Common myeloid progenitor, CD34-positive (primary cell): ENCODE measurements at regions not wholly inside any gene's neighbourhood (a gene's known extent, or its start where the extent isn't known, plus 50 kb on each side); places are given as distances from the start of the nearest gene placed in this dataset.

ENCODE experiments used
- CTCF ChIA-PET: fragments of 350-600 bp; sonication (Branson Sonifier 250); formaldehyde crosslinking; loops from one replicate; lab custom pipeline; 2021; ENCODE audit warnings: antibody characterized with exemption; lab: Charles Lee
- POLR2A ChIA-PET: fragments of 350-600 bp; sonication (Branson Sonifier 250); formaldehyde crosslinking; loops from one replicate; lab custom pipeline; 2021; ENCODE audit warnings: antibody characterized with exemption; lab: Charles Lee
- DNase-seq, 3 donors: peaks; one replicate each; pipeline versions ENCODE4 v3.0.0 to v3.0.0-alpha.2; 2013
- H3K27ac ChIP-seq, 2 experiments: 1 replicate in 1 of 2; 2 replicates in 1 of 2; pipeline ENCODE4 v1.7.0; 2013; ENCODE audit warnings: inconsistent platforms in 2 of 2, low read length in 2 of 2, mild to moderate bottlenecking in 2 of 2, low read depth in 1 of 2, moderate library complexity in 1 of 2; ENCODE audit not compliant: severe bottlenecking in 2 of 2, insufficient read depth in 1 of 2, poor library complexity in 1 of 2
- H3K27me3 ChIP-seq, 5 experiments: replicated peaks in 2 of 5; 1 replicate in 3 of 5; 2 replicates in 2 of 5; pipeline versions ENCODE4 v1.6.1 to v1.7.0; 2013; ENCODE audit warnings: low read length in 4 of 5, mild to moderate bottlenecking in 2 of 5, moderate library complexity in 2 of 5, inconsistent platforms in 1 of 5; ENCODE audit not compliant: insufficient read depth in 5 of 5, control insufficient read depth in 4 of 5
- H3K36me3 ChIP-seq, 4 experiments: 1 replicate in 2 of 4; 2 replicates in 2 of 4; pipeline versions ENCODE4 v1.6.1 to v1.7.0; 2013; ENCODE audit warnings: low read length in 3 of 4, control low read depth in 1 of 4, mild to moderate bottlenecking in 1 of 4; ENCODE audit not compliant: control insufficient read depth in 4 of 4, insufficient read depth in 4 of 4
- H3K4me1 ChIP-seq, 4 experiments: 1 replicate in 3 of 4; 2 replicates in 1 of 4; pipeline versions ENCODE4 v1.6.1 to v1.7.1; 2013; ENCODE audit warnings: low read length in 3 of 4, mild to moderate bottlenecking in 3 of 4, control low read depth in 1 of 4, inconsistent platforms in 1 of 4, moderate library complexity in 1 of 4; ENCODE audit not compliant: control insufficient read depth in 4 of 4, insufficient read depth in 4 of 4; ENCODE audit errors: control extremely low read depth in 1 of 4
- H3K4me3 ChIP-seq, 7 experiments: 1 replicate in 4 of 7; 2 replicates in 3 of 7; pipeline versions ENCODE4 v1.5.1 to v1.7.0; 2013; ENCODE audit warnings: mild to moderate bottlenecking in 7 of 7, low read length in 6 of 7, moderate library complexity in 6 of 7, inconsistent platforms in 2 of 7, low read depth in 2 of 7, control low read depth in 1 of 7; ENCODE audit not compliant: insufficient read depth in 4 of 7, control insufficient read depth in 1 of 7; ENCODE audit errors: extremely low read depth in 1 of 7
- H3K9me3 ChIP-seq, 5 experiments: 1 replicate in 4 of 5; 2 replicates in 1 of 5; pipeline versions ENCODE4 v1.6.1 to v1.7.1; 2013; ENCODE audit warnings: low read length in 4 of 5, mild to moderate bottlenecking in 2 of 5, inconsistent platforms in 1 of 5, low read depth in 1 of 5, moderate library complexity in 1 of 5; ENCODE audit not compliant: control insufficient read depth in 4 of 5, insufficient read depth in 2 of 5; ENCODE audit errors: control extremely low read depth in 1 of 5
- WGBS: methylation state at CpG from one replicate; pipeline ENCODE4 v1.1.5; 2013; ENCODE audit not compliant: insufficient coverage; 5-methylcytosine and 5-hydroxymethylcytosine counted together

- Histone ChIP-seq H3K36me3 (no peaks in the 10 kb centered on the region), H3K4me1 (no peaks in the 10 kb centered on the region), H3K27me3 (no peaks in the 10 kb centered on the region), H3K27ac (no peak overlapping the region), H3K4me3 (no peak overlapping the region), H3K9me3 (no peaks in the 10 kb centered on the region)
- POLR2A ChIA-PET = no interaction called here
- CTCF ChIA-PET = interaction anchor here (1.4 kb wide), 1 partner anchor 11 kb away, joined by 6 read pairs; no protein-coding TSS in a partner anchor
- no peak for DNase-seq
- no CpG with 5 or more reads among the region's 2 CpGs for WGBS
These were observed 75.7 kb downstream of the ZC3H11B start for GRCh38 chr1:219537223-219537631.

- no peak for DNase-seq
- ChIA-PET POLR2A (no interaction called here), CTCF (interaction anchor here (0.6 kb wide), 1 partner anchor 92 kb away, joined by 3 read pairs; no protein-coding TSS in a partner anchor)
- Histone ChIP-seq H3K4me3 (no peak overlapping the region), H3K27ac (no peak overlapping the region), H3K27me3 (no peaks in the 10 kb centered on the region), H3K36me3 (no peaks in the 10 kb centered on the region), H3K9me3 (no peaks in the 10 kb centered on the region), H3K4me1 (no peaks in the 10 kb centered on the region)
- WGBS = 78% methylated on average over 1 of the region's 4 CpGs
These were observed 76.9 kb downstream of the ZC3H11B start for GRCh38 chr1:219536038-219536437.

GRCh38 chr1:219534991-219535390 lies 77.9 kb downstream of the ZC3H11B start:
- ChIA-PET CTCF (no interaction called here), POLR2A (no interaction called here)
- WGBS = 100% methylated on average over 1 of the region's 1 CpG

GRCh38 chr1:219533280-219533679 lies 79.6 kb downstream of the ZC3H11B start:
- Histone ChIP-seq H3K27ac (no peak overlapping the region), H3K4me3 (no peak overlapping the region), H3K9me3 (no peaks in the 10 kb centered on the region), H3K36me3 (no peaks in the 10 kb centered on the region), H3K4me1 (no peaks in the 10 kb centered on the region), H3K27me3 (no peaks in the 10 kb centered on the region)
- CTCF ChIA-PET = no interaction called here
- DNase-seq = no peak
- WGBS = no CpG with 5 or more reads among the region's 1 CpG
- POLR2A ChIA-PET = no interaction called here

More at GRCh38 chr1:219534991-219535390, 77.9 kb downstream of the ZC3H11B start:
- Histone ChIP-seq H3K4me1 (no peaks in the 10 kb centered on the region), H3K27ac (no peak overlapping the region), H3K4me3 (no peak overlapping the region), H3K9me3 (no peaks in the 10 kb centered on the region), H3K36me3 (no peaks in the 10 kb centered on the region), H3K27me3 (no peaks in the 10 kb centered on the region)
- DNase-seq = no peak

GRCh38 chr1:219529116-219529515 lies 83.8 kb downstream of the ZC3H11B start:
- CTCF ChIA-PET = no interaction called here
- WGBS = 88% methylated on average over 1 of the region's 2 CpGs
- H3K4me1 ChIP-seq = no peaks in the 10 kb centered on the region
- no peaks in the 10 kb centered on the region for H3K27me3 ChIP-seq
- POLR2A ChIA-PET = no interaction called here
- no peak overlapping the region for H3K27ac ChIP-seq
- no peak overlapping the region for H3K4me3 ChIP-seq
- no peaks in the 10 kb centered on the region for H3K9me3 ChIP-seq
- H3K36me3 ChIP-seq = no peaks in the 10 kb centered on the region
- DNase-seq = no peak

GRCh38 chr1:219528633-219529032 lies 84.3 kb downstream of the ZC3H11B start:
- ChIA-PET CTCF (no interaction called here), POLR2A (no interaction called here)
- Histone ChIP-seq H3K9me3 (no peaks in the 10 kb centered on the region), H3K27ac (no peak overlapping the region), H3K36me3 (no peaks in the 10 kb centered on the region), H3K27me3 (no peaks in the 10 kb centered on the region), H3K4me1 (no peaks in the 10 kb centered on the region), H3K4me3 (no peak overlapping the region)
- no peak for DNase-seq
- WGBS = 100% methylated on average over 1 of the region's 3 CpGs

GRCh38 chr1:219527994-219528393 lies 84.9 kb downstream of the ZC3H11B start:
- no peak for DNase-seq
- no peak overlapping the region for H3K4me3 ChIP-seq
- CTCF ChIA-PET = no interaction called here
- POLR2A ChIA-PET = no interaction called here
- no peaks in the 10 kb centered on the region for H3K36me3 ChIP-seq
- WGBS = 96% methylated on average over 3 of the region's 3 CpGs
- no peaks in the 10 kb centered on the region for H3K27me3 ChIP-seq
- no peaks in the 10 kb centered on the region for H3K4me1 ChIP-seq
- H3K9me3 ChIP-seq = no peaks in the 10 kb centered on the region
- no peak overlapping the region for H3K27ac ChIP-seq
